Astrocyte (in vitro differentiated cells and primary cell): ENCODE measurements at regions not wholly inside any gene's neighbourhood (a gene's known extent, or its start where the extent isn't known, plus 50 kb on each side); places are given as distances from the start of the nearest gene placed in this dataset.

Experiments used
- DNase-seq: peaks from one replicate; pipeline ENCODE4 v3.0.0-alpha.2; 2010; ENCODE audit warnings: low read depth
- FAIRE-seq: peaks from 2 replicates; lab custom pipeline; 2011; peaks lifted over from hg19 to GRCh38; lab: Jason Lieb, UNC
- H2AFZ ChIP-seq: 2 replicates; pipeline ENCODE4 v1.6.0; 2012; ENCODE audit warnings: low read depth, low read length, inconsistent platforms
- H3K27ac ChIP-seq: 2 replicates; pipeline ENCODE4 v1.5.1; 2011; ENCODE audit warnings: low read depth, low read length, inconsistent platforms
- H3K27me3 ChIP-seq: 2 replicates; pipeline ENCODE4 v1.6.0; 2011; ENCODE audit warnings: low read length, inconsistent platforms; ENCODE audit not compliant: insufficient read depth
- H3K36me3 ChIP-seq: 2 replicates; pipeline ENCODE4 v1.5.1; 2011; ENCODE audit warnings: low read length, inconsistent platforms; ENCODE audit not compliant: insufficient read depth
- H3K4me1 ChIP-seq: 2 replicates; pipeline ENCODE4 v1.5.1; 2011; ENCODE audit warnings: low read length, inconsistent platforms; ENCODE audit not compliant: insufficient read depth
- H3K4me2 ChIP-seq: 2 replicates; pipeline ENCODE4 v1.6.0; 2012; ENCODE audit warnings: low read length, inconsistent platforms
- H3K4me3 ChIP-seq: 2 replicates; pipeline ENCODE4 v1.5.1; 2011; ENCODE audit warnings: low read depth, mild to moderate bottlenecking, low read length, inconsistent platforms; ENCODE audit not compliant: insufficient read depth
- H3K79me2 ChIP-seq: 2 replicates; pipeline ENCODE4 v1.6.0; 2012; ENCODE audit warnings: mild to moderate bottlenecking, low read length, inconsistent platforms; ENCODE audit not compliant: insufficient read depth
- H3K9ac ChIP-seq: 2 replicates; pipeline ENCODE4 v1.6.0; 2012; ENCODE audit warnings: mild to moderate bottlenecking, low read length, inconsistent platforms
- H3K9me3 ChIP-seq: 2 replicates; pipeline ENCODE4 v1.5.1; 2012; ENCODE audit warnings: low read depth, mild to moderate bottlenecking, low read length, inconsistent platforms; ENCODE audit not compliant: insufficient read depth
- H4K20me1 ChIP-seq: 2 replicates; pipeline ENCODE4 v1.6.0; 2012; ENCODE audit warnings: low read length, inconsistent platforms; ENCODE audit not compliant: insufficient read depth
- H3K27ac Mint-ChIP-seq: one replicate; pipeline ENCODE4 v1.8.0; 2021; ENCODE audit warnings: mild to moderate bottlenecking, mixed read lengths; ENCODE audit not compliant: unreplicated experiment
- H3K27me3 Mint-ChIP-seq: one replicate; pipeline ENCODE4 v1.8.0; 2021; ENCODE audit warnings: low read depth, mixed read lengths; ENCODE audit not compliant: unreplicated experiment
- H3K36me3 Mint-ChIP-seq: one replicate; pipeline ENCODE4 v1.8.0; 2021; ENCODE audit warnings: low read depth, mixed read lengths; ENCODE audit not compliant: unreplicated experiment
- H3K4me1 Mint-ChIP-seq: one replicate; pipeline ENCODE4 v1.8.0; 2021; ENCODE audit warnings: low read depth, mixed read lengths; ENCODE audit not compliant: unreplicated experiment
- H3K4me3 Mint-ChIP-seq: one replicate; pipeline ENCODE4 v1.8.0; 2021; ENCODE audit warnings: mild to moderate bottlenecking, moderate library complexity, mixed read lengths; ENCODE audit not compliant: unreplicated experiment
- H3K9me3 Mint-ChIP-seq: one replicate; pipeline ENCODE4 v1.8.0; 2021; ENCODE audit warnings: mild to moderate bottlenecking, mixed read lengths; ENCODE audit not compliant: unreplicated experiment
- EZH2 ChIP-seq: IDR thresholded peaks from 2 replicates; pipeline ENCODE4 v1.6.1; 2012; ENCODE audit warnings: mild to moderate bottlenecking, low read length, inconsistent platforms; ENCODE audit not compliant: insufficient read depth
- TF ChIP-seq, protein P1 (sequence below): IDR thresholded peaks from 2 replicates; pipeline ENCODE4 v1.5.1; 2011; ENCODE audit warnings: low read depth, mild to moderate bottlenecking, inconsistent platforms, low read length, moderate library complexity; ENCODE audit not compliant: insufficient read depth

DNA sequence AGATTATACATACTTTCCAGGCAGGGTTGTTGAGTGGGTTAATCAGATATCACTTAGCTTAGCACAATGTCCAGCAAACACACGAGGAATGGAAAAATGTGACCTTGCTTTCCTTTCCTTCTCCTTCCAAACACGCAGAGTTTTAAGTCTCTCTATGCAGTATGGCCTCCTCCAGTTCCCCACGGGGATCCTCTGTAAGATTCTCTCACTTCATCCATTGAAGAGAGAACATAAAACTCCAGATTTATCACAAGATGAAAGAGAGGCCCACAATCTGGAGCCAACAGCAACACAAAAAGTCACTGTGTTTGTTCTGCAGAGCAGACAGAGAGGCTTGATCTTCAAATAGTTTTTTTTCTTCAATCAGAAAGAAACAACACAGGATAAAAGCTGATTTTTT lies 336.8 kb upstream of the CLNK start:
- H3K9me3 ChIP-seq: no peaks in the 10 kb centered on the region
- H3K4me1 ChIP-seq: no peaks in the 10 kb centered on the region
- H2AFZ ChIP-seq: no peak overlapping the region
- H3K27me3 ChIP-seq: no peaks in the 10 kb centered on the region
- Mint-ChIP-seq H3K4me3 (no peak overlapping the region), H3K36me3 (no peaks in the 10 kb centered on the region), H3K27me3 (peaks cover 31% of the 10 kb centered on the region), H3K4me1 (peaks cover 2% of the 10 kb centered on the region), H3K9me3 (peaks cover 1% of the 10 kb centered on the region), H3K27ac (no peak overlapping the region)
- H3K27ac ChIP-seq: no peak overlapping the region
- TF ChIP-seq EZH2: no peak
- TF ChIP-seq, protein P1, sequence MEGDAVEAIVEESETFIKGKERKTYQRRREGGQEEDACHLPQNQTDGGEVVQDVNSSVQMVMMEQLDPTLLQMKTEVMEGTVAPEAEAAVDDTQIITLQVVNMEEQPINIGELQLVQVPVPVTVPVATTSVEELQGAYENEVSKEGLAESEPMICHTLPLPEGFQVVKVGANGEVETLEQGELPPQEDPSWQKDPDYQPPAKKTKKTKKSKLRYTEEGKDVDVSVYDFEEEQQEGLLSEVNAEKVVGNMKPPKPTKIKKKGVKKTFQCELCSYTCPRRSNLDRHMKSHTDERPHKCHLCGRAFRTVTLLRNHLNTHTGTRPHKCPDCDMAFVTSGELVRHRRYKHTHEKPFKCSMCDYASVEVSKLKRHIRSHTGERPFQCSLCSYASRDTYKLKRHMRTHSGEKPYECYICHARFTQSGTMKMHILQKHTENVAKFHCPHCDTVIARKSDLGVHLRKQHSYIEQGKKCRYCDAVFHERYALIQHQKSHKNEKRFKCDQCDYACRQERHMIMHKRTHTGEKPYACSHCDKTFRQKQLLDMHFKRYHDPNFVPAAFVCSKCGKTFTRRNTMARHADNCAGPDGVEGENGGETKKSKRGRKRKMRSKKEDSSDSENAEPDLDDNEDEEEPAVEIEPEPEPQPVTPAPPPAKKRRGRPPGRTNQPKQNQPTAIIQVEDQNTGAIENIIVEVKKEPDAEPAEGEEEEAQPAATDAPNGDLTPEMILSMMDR: no peak
- no peaks in the 10 kb centered on the region for H4K20me1 ChIP-seq
- H3K9ac ChIP-seq: no peak overlapping the region
- H3K4me2 ChIP-seq: no peak overlapping the region
- no peak overlapping the region for H3K4me3 ChIP-seq
- H3K79me2 ChIP-seq: no peaks in the 10 kb centered on the region
- DNase-seq: no peak
- FAIRE-seq: no peak
- no peaks in the 10 kb centered on the region for H3K36me3 ChIP-seq

DNA sequence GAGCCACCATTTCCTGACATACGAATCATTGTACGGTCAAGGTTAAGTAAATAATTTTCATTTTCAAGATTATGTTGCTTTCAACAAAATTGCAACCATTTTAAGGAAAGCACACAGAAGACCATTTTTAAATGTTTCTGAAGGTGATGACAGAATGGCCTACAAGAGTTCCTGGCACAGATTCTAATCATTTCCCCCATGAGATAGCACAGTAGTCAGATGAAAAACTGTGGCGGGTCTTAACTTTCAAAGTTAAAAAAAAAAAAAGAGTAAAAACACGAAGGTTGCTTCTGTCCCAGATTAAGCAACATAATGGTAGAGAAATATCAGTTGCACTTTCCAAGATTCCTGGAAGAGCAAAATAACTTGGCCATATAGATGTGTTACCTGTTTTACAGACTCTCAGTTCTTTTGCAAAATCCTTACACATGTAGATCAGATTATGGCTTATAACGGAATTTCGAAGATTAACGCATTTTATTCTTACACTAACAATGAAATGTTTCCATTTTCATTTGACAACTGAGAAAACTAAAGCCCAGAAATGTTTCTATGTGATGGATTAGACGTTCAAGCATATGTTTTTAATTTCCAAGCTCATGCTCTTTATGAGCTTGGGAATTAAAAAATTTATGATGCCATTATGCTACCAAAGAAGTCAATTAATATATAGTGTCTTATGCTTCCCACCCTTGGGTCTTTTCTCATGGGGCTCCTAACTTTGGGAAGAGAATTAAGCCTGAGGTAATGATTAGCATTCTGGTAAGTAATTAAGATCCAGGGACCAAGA lies 335.1 kb upstream of the CLNK start:
- H3K9me3 ChIP-seq: no peaks in the 10 kb centered on the region
- no peaks in the 10 kb centered on the region for H3K4me1 Mint-ChIP-seq
- no peaks in the 10 kb centered on the region for H3K27me3 ChIP-seq
- no peaks in the 10 kb centered on the region for H3K36me3 ChIP-seq
- no peak overlapping the region for H3K4me2 ChIP-seq
- no peak overlapping the region for H3K4me3 ChIP-seq
- FAIRE-seq (no peak), DNase-seq (no peak)
- H3K27ac ChIP-seq: no peak overlapping the region
- peaks cover 30% of the 10 kb centered on the region for H3K27me3 Mint-ChIP-seq
- peaks cover 1% of the 10 kb centered on the region for H3K9me3 Mint-ChIP-seq
- no peak overlapping the region for H2AFZ ChIP-seq
- no peaks in the 10 kb centered on the region for H3K4me1 ChIP-seq
- H3K9ac ChIP-seq: no peak overlapping the region
- no peak overlapping the region for H3K27ac Mint-ChIP-seq
- TF ChIP-seq, protein P1: no peak
- TF ChIP-seq EZH2: no peak
- no peaks in the 10 kb centered on the region for H3K79me2 ChIP-seq
- no peaks in the 10 kb centered on the region for H3K36me3 Mint-ChIP-seq
- no peaks in the 10 kb centered on the region for H4K20me1 ChIP-seq
- H3K4me3 Mint-ChIP-seq: no peak overlapping the region

DNA sequence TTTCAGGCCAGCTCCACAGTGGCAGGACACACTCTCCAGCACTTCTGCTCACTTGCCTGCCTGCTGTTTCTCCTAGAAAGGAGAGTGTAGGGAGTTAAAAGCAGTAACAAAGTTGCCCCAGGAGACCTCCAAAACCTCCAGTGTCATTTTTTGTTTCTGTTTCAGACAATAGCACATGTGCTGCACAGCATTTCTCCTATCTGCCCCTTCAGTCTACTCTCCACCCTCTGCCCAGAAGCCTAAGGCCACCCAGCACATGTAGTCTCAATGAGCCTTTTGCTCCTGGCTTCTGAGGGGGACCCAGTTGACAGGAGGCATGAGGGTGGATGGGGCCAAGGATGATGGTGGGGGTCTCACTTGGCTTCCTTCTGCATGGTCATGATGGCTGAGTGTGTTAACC lies 329.6 kb upstream of the CLNK start:
- no peak overlapping the region for H3K27ac Mint-ChIP-seq
- TF ChIP-seq, protein P1: no peak
- no peak for TF ChIP-seq EZH2

More for the DNA sequence above, 329.6 kb upstream of the CLNK start:
- FAIRE-seq (no peak), DNase-seq (no peak)
- Mint-ChIP-seq H3K4me3 (no peak overlapping the region), H3K27me3 (peaks cover 8% of the 10 kb centered on the region), H3K4me1 (peaks cover 8% of the 10 kb centered on the region), H3K9me3 (peaks cover 2% of the 10 kb centered on the region), H3K36me3 (no peaks in the 10 kb centered on the region)
- Histone ChIP-seq H3K36me3 (no peaks in the 10 kb centered on the region), H3K9me3 (no peaks in the 10 kb centered on the region), H3K27ac (no peak overlapping the region), H3K79me2 (no peaks in the 10 kb centered on the region), H3K27me3 (no peaks in the 10 kb centered on the region), H3K4me3 (no peak overlapping the region), H2AFZ (no peak overlapping the region), H4K20me1 (no peaks in the 10 kb centered on the region), H3K4me2 (no peak overlapping the region), H3K9ac (no peak overlapping the region), H3K4me1 (no peaks in the 10 kb centered on the region)
